GM08714 (cell line): ENCODE measurements at regions not wholly inside any gene's neighbourhood (a gene's known extent, or its start where the extent isn't known, plus 50 kb on each side); places are given as distances from the start of the nearest gene placed in this dataset.

Experiments used
- H3K4me3 ChIP-seq: fragments of 200-500 bp; sonication (Bioruptor generic); 2 replicates; pipeline ENCODE4 v1.5.1; 2014; ENCODE audit warnings: mild to moderate bottlenecking, low read length, inconsistent platforms
- ZNF274 ChIP-seq: IDR thresholded peaks from 2 replicates; pipeline ENCODE4 v1.6.1; 2012; ENCODE audit warnings: mild to moderate bottlenecking, low read depth, low read length

DNA sequence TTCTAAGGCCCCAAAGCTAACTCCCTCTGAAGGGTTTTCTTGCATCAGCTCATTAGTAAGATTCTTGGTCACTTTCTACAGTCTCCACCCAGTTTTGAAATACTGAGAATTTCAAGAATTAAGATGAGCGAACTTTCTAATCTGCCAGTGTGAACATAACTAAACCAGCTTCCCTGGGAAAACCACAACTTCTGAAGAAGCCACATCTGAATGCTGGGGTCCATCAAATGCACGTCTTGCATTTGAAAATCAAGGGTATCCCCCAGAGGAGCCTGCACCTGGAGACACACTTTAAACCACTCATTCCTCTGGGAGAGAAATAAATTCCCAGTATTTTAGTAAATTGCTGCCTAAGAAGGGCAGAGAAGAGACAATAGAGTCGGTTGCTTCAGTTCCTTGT, 292.1 kb upstream of the CDH4 start:
- TF ChIP-seq ZNF274, result no peak
- no peak overlapping the region for H3K4me3 ChIP-seq

DNA sequence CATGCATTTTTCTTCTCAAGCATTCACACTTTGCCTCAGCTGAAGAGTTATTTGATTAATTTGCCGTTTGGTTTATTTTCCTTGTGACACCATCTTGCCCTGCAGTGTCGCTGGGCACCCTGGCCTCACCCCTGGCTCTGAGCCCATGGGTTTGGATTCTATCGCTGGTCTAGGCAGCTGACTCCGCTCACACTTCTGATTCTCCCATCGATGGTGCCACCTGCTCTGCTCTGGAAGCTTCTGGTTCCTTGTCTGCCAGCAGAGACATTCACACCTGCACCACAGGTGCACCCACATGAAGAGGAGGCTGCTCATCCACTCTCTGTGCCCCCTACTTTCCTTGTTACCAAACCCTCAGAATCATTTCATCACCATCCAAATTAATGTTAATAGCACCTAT, 291.6 kb upstream of the CDH4 start:
- no peak overlapping the region for H3K4me3 ChIP-seq
- TF ChIP-seq ZNF274, result no peak

DNA sequence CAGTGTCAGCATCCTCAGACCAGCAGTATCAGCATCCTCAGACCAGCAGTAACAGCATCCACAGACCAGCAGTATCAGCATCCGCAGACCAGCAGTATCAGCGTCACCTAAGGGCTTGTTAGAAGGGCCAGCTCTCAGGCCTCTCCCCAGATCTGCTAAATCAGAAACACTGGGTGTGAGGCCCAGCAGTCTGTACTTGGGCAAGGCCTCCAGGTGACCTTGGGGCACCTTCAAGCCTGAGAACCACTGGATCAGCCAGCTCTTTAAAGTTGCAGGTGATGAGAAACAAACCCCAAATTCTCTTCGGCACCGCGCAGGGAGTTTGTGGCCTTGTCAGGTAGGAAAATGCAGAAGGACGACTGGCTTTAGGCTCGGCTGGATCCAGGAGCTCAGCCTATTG, 290.5 kb upstream of the CDH4 start:
- TF ChIP-seq ZNF274, result no peak
- no peak overlapping the region for H3K4me3 ChIP-seq

DNA sequence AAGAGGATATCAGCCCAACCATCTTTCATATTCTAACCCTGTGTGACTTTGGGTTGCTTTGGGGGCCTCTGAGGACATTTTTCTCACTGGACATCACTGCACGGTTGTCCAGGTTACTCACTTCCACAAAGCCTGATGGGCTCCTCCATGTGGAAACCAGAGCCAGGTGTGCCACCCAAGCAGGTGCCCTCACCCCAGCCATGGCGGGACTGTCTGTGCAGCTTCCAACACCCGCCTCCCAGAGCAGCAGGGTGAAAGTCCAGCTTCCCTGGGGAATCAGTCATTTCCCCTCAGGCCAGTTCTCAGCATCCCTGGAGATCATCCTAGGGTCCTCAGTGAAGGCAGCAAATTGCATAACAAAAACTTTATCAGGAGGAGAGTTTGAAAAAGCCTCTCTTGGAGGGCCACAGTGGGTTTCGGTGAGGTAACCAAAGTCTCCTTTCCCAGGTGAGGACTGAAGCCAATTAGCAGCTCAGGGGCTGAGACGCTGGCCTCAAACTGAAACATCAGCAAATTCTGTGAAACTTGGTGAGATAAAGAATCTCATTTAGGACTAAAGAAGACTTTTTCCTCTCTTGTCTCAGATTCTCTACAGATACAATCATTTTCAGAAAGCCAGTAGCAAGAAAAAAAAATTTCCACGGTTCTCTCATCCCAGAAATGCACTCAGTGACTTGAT, 289.6 kb upstream of the CDH4 start:
- H3K4me3 ChIP-seq, result no peak overlapping the region
- TF ChIP-seq ZNF274, result no peak

DNA sequence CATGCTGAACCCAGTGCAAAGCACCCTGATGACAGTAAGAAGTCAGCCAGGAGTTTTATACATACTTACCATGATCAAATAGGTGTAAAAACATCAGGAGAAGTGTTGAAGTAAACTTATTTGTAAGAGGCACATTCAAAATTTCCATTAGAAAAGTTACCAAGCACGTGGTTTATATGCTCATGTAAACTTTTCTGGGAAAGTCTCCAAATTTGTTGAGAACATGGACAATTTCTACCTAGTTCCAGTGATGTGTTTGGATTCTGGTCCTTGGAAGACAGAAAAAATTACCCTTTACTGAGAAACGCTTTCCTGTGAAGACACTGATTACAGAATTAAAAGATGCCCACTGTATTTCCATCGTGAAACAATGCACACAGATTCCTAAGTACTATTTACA, 288.9 kb upstream of the CDH4 start:
- H3K4me3 ChIP-seq, result no peak overlapping the region
- TF ChIP-seq ZNF274, result no peak

DNA sequence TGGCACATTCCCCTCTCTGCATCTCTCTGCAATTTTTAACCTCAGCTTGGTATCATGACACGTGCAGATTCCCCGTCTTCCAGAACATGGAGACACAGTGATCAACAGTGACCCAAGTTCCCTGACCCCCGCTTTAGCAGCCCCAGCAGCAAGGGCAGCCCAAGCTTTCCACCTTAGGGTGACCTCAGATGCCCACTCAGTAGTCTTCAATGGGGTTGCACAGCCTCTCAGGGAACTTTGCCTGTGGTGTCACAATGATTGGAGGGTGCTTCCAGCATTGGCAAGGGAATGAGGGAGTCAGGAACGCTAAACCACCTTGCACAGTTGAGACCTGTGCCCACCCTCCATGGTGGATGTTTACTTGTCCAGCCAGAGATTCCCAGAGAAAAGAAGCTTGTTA, 287.1 kb upstream of the CDH4 start:
- no peak overlapping the region for H3K4me3 ChIP-seq

DNA sequence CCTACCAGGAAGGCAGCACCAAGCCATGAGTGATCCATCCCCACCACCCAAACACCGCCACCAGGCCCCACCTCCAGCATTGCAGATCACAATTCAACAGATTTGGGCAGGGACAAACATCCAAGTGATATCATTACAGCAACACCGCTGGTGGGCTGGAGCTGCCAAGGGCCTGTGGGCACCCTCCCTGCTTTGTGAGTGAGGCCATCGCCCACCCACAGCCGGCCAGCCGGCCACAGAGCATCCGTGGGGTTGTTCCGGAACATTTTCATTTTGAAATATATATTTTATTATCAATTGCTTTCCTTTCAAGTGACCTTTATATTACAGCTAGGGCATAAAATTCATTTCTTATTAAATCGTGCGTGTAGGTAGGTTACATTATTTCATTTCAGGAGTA, 286.0 kb upstream of the CDH4 start:
- H3K4me3 ChIP-seq, result no peak overlapping the region
- no peak for TF ChIP-seq ZNF274

More for the DNA sequence above, 287.1 kb upstream of the CDH4 start:
- TF ChIP-seq ZNF274, result no peak

DNA sequence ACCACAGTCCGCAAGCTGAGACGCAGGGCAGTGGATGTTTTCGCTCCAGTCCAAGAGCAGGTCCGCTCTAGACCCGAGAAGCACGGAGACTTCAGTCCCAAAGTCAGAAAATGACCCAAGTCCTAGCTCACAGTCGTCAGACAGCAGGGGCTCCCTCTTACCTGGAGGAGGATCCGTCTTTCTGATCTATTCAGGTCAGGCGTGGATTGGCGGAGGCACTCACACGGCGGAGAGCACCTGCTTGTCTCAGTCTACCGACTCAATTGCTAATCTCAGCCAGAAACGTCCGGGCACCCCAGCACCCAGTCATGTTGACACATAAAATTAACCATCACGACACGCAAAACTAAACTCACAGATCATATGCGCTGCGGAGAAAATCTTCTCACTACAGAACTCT, 285.3 kb upstream of the CDH4 start:
- TF ChIP-seq ZNF274, result no peak
- no peak overlapping the region for H3K4me3 ChIP-seq

DNA sequence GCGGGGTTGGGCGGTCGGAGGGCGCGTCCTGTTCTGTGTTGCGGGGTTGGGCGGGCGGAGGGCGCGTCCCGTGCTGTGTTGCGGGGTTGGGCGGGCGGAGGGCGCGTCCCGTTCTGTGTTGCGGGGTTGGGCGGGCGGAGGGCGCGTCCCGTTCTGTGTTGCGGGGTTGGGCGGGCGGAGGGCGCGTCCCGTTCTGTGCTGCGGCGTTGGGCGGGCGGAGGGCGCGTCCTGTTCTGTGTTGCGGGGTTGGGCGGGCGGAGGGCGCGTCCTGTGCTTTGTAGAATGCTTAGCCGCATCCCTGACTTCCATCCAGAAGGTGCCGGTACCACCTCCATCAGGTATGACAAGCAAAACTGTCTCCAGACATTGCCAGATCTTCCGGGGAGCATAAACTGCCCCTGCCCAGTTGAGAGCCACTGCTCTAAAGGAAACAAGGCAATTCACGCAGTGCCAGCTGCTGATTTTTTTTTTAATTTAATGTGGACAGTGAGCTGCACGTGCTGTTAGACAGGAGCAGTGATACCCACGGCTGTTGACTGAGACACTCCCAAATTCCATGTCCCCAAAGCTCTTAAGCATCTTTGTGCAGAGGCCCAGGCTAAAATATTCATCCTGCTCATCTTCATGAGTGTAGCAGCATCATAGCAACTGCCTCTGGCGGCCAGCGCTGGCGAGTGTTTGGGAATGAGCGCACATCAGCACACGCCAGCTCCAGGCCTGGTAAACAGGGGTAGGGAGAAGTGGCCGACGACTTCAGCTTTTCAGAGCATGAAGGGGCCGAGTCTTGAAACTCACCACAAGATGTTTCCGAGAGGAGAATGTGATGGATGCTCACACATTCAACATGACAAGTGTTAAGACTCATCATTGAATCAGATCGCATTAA, 284.4 kb upstream of the CDH4 start:
- H3K4me3 ChIP-seq, result no peak overlapping the region
- TF ChIP-seq ZNF274, result no peak

DNA sequence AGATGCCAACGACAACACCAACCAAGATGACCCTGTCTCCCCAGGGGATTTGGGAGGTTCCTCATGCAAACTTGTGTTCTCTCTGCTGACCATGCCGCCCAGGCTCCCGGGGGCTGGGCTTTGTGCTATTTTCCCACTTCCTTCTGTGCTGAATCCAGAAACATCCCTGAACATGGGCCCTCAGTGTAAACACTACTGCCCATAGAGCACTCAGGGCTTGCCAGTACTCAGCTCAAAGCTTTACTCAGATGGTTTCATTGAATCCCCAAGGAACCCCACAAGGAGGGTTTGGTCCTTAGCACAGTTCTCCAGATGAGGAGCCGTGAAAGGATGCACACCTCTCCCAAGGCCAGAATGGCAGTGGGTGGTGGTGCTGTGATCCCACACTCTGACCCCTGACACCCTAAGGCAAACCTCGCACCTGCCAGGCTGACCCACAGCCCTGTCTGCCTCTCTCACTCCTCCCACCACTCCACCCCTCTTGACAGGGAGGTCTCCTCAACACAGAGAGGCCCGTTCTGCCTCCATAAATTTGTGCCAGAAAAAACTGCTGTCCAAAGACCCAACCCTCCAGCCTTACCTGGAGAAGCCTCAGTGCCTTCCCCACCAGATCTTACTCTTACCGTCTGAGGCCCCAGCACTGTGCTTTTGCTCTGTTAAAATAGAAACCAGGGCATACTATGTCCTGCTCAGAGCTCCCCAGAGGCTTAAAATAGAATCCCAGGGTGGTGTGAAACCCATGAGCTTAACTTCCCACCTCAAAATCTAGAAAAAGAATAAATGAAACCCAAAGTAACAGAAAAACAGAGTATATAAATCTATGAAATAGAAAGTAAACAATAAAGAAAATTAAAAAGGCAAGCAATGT, 283.0 kb upstream of the CDH4 start:
- H3K4me3 ChIP-seq, result no peak overlapping the region
- TF ChIP-seq ZNF274, result no peak

DNA sequence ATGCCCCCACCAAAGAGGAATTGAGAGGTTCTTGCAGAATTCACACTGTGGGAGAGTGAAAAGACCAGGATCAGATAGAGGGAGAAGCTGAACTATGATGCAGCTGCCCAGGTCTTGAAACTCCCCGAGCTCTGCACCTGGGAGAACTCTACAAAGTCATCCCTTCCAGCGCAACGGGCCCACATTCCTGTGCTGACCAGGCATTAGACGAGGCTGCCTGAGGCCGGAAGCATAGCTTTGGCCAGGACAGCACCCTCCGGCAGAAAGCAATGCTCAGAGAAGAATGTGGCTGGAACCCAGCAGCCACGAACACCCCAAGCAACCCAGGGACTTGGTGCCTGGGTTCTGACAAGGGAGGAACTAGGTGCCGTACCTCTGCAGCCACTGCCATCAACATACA, 281.5 kb upstream of the CDH4 start:
- no peak overlapping the region for H3K4me3 ChIP-seq
- no peak for TF ChIP-seq ZNF274

DNA sequence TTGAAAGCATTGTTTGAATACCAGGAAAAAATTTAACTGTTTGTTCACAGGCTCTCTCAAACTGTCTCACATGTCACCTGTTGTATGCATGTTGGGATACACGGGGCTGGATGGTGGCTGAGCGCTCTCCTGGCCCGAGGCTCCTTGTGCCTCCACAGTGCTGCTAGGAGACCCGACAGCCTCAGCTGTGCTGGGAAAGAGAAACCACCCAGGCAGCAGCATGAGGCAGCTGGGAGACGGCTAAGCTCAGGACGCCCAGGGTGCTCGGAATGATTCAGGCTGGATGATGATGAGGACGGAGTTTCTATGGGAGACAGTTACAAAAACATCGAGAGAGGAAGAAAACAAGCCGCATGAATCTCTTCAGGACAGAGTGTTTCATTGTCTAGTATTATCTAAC, 278.0 kb upstream of the CDH4 start:
- no peak for TF ChIP-seq ZNF274

DNA sequence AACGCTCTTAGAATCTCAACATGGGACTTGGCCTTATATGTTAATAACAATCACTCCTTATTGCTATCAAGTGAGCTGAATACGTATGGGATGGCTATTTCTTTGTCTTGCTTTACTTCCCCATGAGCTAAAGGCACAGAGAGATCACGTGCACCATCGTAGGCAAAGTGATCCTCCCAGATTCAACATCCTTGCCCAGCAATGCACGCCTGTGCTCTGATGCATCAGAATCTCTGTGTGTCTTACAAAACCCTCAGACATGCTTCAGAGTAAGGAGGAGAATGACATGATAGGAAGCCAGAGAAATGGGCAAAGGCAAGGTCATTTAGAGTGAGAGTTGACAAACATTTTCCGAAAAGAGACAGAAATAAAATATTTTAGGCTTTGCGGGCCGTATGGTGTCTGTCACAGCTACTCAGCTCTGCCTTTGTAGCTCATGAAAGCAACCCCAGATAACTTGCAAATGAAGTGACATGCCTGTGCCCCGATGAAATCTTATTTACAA, 277.6 kb upstream of the CDH4 start:
- no peak for TF ChIP-seq ZNF274
- H3K4me3 ChIP-seq, result no peak overlapping the region

More for the DNA sequence above, 278.0 kb upstream of the CDH4 start:
- no peak overlapping the region for H3K4me3 ChIP-seq

DNA sequence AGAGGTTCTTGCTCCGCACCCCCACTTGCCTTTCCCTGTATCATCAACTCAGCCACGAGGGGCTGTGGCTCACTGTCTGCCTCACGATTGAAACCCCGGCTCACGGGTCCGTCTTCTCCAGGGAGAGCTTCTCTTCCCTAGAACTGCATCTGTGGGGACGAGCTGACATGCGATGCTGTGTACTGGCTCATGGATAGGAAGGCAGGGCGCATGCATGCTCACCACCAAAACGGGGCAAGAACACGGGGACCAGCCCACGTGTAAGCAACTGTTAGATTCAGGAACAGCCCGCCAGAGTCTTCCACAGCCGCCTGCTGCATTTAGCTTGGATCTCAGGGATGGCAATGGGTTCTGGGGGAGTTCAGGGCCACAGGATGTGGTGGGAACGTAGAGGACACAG, 275.9 kb upstream of the CDH4 start:
- no peak overlapping the region for H3K4me3 ChIP-seq
- TF ChIP-seq ZNF274, result no peak
